ENCODE measurements at regions not wholly inside any gene's neighbourhood (a gene's known extent, or its start where the extent isn't known, plus 50 kb on each side); places are given as distances from the start of the nearest gene placed in this dataset.

DNA sequence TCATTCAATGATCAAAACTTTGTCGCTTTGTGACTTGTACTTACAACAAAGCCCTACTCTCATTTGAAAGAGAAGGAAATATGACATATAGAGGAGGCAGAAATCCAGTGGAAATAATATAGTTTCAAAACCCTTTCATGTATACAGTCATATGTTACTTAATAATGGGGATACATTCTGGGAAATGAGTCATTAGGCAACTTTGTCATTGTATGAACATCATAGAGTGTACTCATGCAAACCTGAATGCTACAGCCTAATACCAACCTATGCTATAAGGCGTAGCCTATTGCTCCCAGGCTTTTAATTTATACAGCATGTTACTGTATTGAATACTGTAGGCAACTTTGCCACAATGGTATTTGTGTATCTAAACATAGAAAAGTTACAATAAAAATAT lies 69.0 kb upstream of the SMC2 start:
- Histone ChIP-seq H3K27me3 (ENCODE audit: control insufficient read depth, insufficient read depth, low read length, poor library complexity, severe bottlenecking) (no peaks in the 10 kb centered on the region), H3K9me3 (ENCODE audit: control insufficient read depth, low read length) (no peaks in the 10 kb centered on the region), H3K4me3 (ENCODE audit: low read length) (no peak overlapping the region), H3K27ac (ENCODE audit: low read depth, low read length) (no peak overlapping the region), H3K4me1 (ENCODE audit: control insufficient read depth, insufficient read depth, low read length) (no peaks in the 10 kb centered on the region), H3K36me3 (ENCODE audit: control insufficient read depth, insufficient read depth, low read length) (no peaks in the 10 kb centered on the region), H3K9ac (ENCODE audit: extremely low read depth, low read length, poor library complexity, severe bottlenecking) (no peak overlapping the region)
- Mint-ChIP-seq H3K4me1 (no peaks in the 10 kb centered on the region), H3K36me3 (ENCODE audit: low read depth) (no peaks in the 10 kb centered on the region), H3K27me3 (ENCODE audit: insufficient read depth) (no peaks in the 10 kb centered on the region), H3K4me3 (no peak overlapping the region), H3K9me3 (no peaks in the 10 kb centered on the region), H3K27ac (no peak overlapping the region)
- 79 to 100% methylated on average over 1 to 2 of the region's 2 CpGs for WGBS, 2 experiments (ENCODE audit: insufficient coverage in 1 of 2, insufficient read length in 1 of 2)
- DNase-seq, result no peak
- TF ChIP-seq CTCF (conservative IDR thresholded peaks at IDR 0.05), result no peak

DNA sequence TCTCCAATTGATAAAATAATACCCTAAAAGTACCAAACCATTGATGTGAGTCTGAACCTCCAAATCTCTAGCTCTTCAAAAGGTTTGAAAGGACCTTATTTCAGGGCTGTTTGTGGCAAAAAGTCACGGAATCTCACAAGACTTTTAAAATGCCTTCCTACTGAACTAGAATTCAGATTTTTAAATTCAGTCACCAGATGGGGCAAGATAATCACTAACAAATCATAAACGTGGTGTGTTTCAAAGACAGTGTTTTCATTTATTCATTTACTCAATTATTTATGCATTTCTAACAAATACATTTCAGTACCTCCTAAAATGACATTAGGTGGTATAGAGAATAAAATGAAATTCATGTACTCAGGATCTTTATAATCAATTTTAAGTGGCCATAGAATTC lies 68.2 kb upstream of the SMC2 start:
- Mint-ChIP-seq H3K36me3 (ENCODE audit: low read depth) (no peaks in the 10 kb centered on the region), H3K4me1 (no peaks in the 10 kb centered on the region), H3K27ac (no peak overlapping the region), H3K27me3 (ENCODE audit: insufficient read depth) (no peaks in the 10 kb centered on the region), H3K9me3 (no peaks in the 10 kb centered on the region), H3K4me3 (no peak overlapping the region)
- Histone ChIP-seq H3K36me3 (ENCODE audit: control insufficient read depth, insufficient read depth, low read length) (no peaks in the 10 kb centered on the region), H3K27me3 (ENCODE audit: control insufficient read depth, insufficient read depth, low read length, poor library complexity, severe bottlenecking) (no peaks in the 10 kb centered on the region), H3K4me3 (ENCODE audit: low read length) (no peak overlapping the region), H3K9ac (ENCODE audit: extremely low read depth, low read length, poor library complexity, severe bottlenecking) (no peak overlapping the region), H3K9me3 (ENCODE audit: control insufficient read depth, low read length) (no peaks in the 10 kb centered on the region), H3K27ac (ENCODE audit: low read depth, low read length) (no peak overlapping the region), H3K4me1 (ENCODE audit: control insufficient read depth, insufficient read depth, low read length) (no peaks in the 10 kb centered on the region)
- no peak for DNase-seq
- no peak for TF ChIP-seq CTCF (conservative IDR thresholded peaks at IDR 0.05)
- WGBS, 2 experiments (ENCODE audit: insufficient coverage in 1 of 2, insufficient read length in 1 of 2), result 68 to 100% methylated on average over 1 to 2 of the region's 2 CpGs

GRCh38 chr9:104027295-104027694 lies 66.8 kb upstream of the SMC2 start:
- TF ChIP-seq CTCF (conservative IDR thresholded peaks at IDR 0.05), result no peak
- H3K36me3 Mint-ChIP-seq (ENCODE audit: low read depth), result no peaks in the 10 kb centered on the region
- no peak overlapping the region for H3K4me3 Mint-ChIP-seq

More at GRCh38 chr9:104027295-104027694, 66.8 kb upstream of the SMC2 start:
- WGBS, 2 experiments (ENCODE audit: insufficient coverage in 1 of 2, insufficient read length in 1 of 2), result 62 to 64% methylated on average over 5 of the region's 5 CpGs
- no peak for DNase-seq
- Mint-ChIP-seq H3K9me3 (no peaks in the 10 kb centered on the region), H3K27ac (no peak overlapping the region), H3K27me3 (ENCODE audit: insufficient read depth) (no peaks in the 10 kb centered on the region), H3K4me1 (no peaks in the 10 kb centered on the region)
- no peak overlapping the region for H3K9ac ChIP-seq (ENCODE audit: extremely low read depth, low read length, poor library complexity, severe bottlenecking)
- no peaks in the 10 kb centered on the region for H3K27me3 ChIP-seq (ENCODE audit: control insufficient read depth, insufficient read depth, low read length, poor library complexity, severe bottlenecking)
- H3K4me3 ChIP-seq (ENCODE audit: low read length), result no peak overlapping the region
- H3K36me3 ChIP-seq (ENCODE audit: control insufficient read depth, insufficient read depth, low read length), result no peaks in the 10 kb centered on the region
- H3K4me1 ChIP-seq (ENCODE audit: control insufficient read depth, insufficient read depth, low read length), result no peaks in the 10 kb centered on the region
- peaks cover 5% of the 10 kb centered on the region for H3K9me3 ChIP-seq (ENCODE audit: control insufficient read depth, low read length)
- H3K27ac ChIP-seq (ENCODE audit: low read depth, low read length), result no peak overlapping the region

All from endodermal cell (in vitro differentiated cells).